Smooth muscle cell (in vitro differentiated cells): ENCODE measurements at regions not wholly inside any gene's neighbourhood (a gene's known extent, or its start where the extent isn't known, plus 50 kb on each side); places are given as distances from the start of the nearest gene placed in this dataset.

ENCODE experiments used
- DNase-seq: peaks from one replicate; lab custom pipeline; 2025; ENCODE audit not compliant: unreplicated experiment; lab: John Stamatoyannopoulos, UW
- H2AFZ ChIP-seq: fragments of 200-600 bp; sonication (generic); 2 replicates; pipeline ENCODE4 v1.6.0; 2016; ENCODE audit warnings: antibody characterized with exemption, low read depth, mild to moderate bottlenecking
- H3F3A ChIP-seq: fragments of 200-600 bp; sonication (generic); 2 replicates; pipeline ENCODE4 v1.6.0; 2017; ENCODE audit warnings: antibody characterized with exemption, low read depth
- H3K27ac ChIP-seq: fragments of 200-600 bp; sonication (generic); 2 replicates; pipeline ENCODE4 v1.5.1; 2016; ENCODE audit warnings: low read depth, mild to moderate bottlenecking
- H3K27me3 ChIP-seq: fragments of 200-600 bp; sonication (generic); 2 replicates; pipeline ENCODE4 v1.6.1; 2016; ENCODE audit warnings: low read depth, mild to moderate bottlenecking
- H3K36me3 ChIP-seq: fragments of 200-600 bp; sonication (generic); 2 replicates; pipeline ENCODE4 v1.5.1; 2016; ENCODE audit warnings: low read depth
- H3K4me1 ChIP-seq: fragments of 200-600 bp; sonication (generic); 2 replicates; pipeline ENCODE4 v1.5.1; 2016; ENCODE audit warnings: low read depth
- H3K4me2 ChIP-seq: fragments of 200-600 bp; sonication (generic); 2 replicates; pipeline ENCODE4 v1.6.0; 2016; ENCODE audit warnings: mild to moderate bottlenecking
- H3K4me3 ChIP-seq: fragments of 200-600 bp; sonication (generic); 2 replicates; pipeline ENCODE4 v1.5.1; 2016; ENCODE audit warnings: mild to moderate bottlenecking
- H3K79me2 ChIP-seq: fragments of 200-600 bp; sonication (generic); 2 replicates; pipeline ENCODE4 v1.6.0; 2016; ENCODE audit warnings: low read depth, mild to moderate bottlenecking
- H3K9ac ChIP-seq: fragments of 200-600 bp; sonication (generic); 2 replicates; pipeline ENCODE4 v1.6.0; 2016; ENCODE audit warnings: low read depth
- H3K9me3 ChIP-seq: fragments of 200-600 bp; sonication (generic); replicated peaks from 2 replicates; pipeline ENCODE4 v1.5.1; 2016; ENCODE audit warnings: low read depth
- H4K20me1 ChIP-seq: fragments of 200-600 bp; sonication (generic); 2 replicates; pipeline ENCODE4 v1.6.0; 2016; ENCODE audit warnings: low read depth
- WGBS: methylation state at CpG from one replicate; pipeline ENCODE4 v1.1.7; 2016; ENCODE audit warnings: low lambda C conversion rate; 5-methylcytosine and 5-hydroxymethylcytosine counted together
- TF ChIP-seq, protein P1 (sequence below): fragments of 200-600 bp; sonication (generic); IDR thresholded peaks from 2 replicates; pipeline ENCODE4 v1.5.1; 2017; ENCODE audit warnings: borderline replicate concordance, mild to moderate bottlenecking, antibody characterized with exemption; ENCODE audit not compliant: insufficient read depth, poor library complexity, severe bottlenecking

DNA sequence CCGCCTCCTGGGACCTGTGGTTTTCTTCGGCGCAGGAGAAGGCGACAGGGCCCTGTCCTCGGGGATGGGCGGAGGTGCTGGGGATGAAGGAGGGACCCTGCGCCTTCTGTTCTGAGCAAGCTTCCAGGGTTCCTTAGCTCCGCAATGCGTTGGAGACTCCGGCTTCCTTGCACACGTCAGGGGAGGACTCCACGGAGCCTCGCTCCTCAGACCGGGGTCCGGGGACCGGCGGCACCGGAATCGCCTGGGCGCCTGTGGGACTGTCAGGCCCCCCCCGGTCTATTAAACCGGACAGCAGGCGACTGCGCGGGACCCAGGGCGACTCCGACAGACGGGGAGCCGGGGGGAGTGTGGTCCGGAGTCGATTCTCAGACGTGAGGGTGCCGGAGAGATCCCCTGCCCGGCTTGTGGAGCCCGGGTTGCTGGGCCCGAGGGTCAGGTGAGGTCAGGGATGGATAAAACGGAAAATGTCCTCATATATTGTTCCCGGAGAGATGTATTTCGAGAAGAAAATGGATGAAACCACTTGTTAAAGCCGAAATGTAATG is 227.4 kb downstream of the TEX29 start:
- TF ChIP-seq, protein P1, sequence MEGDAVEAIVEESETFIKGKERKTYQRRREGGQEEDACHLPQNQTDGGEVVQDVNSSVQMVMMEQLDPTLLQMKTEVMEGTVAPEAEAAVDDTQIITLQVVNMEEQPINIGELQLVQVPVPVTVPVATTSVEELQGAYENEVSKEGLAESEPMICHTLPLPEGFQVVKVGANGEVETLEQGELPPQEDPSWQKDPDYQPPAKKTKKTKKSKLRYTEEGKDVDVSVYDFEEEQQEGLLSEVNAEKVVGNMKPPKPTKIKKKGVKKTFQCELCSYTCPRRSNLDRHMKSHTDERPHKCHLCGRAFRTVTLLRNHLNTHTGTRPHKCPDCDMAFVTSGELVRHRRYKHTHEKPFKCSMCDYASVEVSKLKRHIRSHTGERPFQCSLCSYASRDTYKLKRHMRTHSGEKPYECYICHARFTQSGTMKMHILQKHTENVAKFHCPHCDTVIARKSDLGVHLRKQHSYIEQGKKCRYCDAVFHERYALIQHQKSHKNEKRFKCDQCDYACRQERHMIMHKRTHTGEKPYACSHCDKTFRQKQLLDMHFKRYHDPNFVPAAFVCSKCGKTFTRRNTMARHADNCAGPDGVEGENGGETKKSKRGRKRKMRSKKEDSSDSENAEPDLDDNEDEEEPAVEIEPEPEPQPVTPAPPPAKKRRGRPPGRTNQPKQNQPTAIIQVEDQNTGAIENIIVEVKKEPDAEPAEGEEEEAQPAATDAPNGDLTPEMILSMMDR: no peak

DNA sequence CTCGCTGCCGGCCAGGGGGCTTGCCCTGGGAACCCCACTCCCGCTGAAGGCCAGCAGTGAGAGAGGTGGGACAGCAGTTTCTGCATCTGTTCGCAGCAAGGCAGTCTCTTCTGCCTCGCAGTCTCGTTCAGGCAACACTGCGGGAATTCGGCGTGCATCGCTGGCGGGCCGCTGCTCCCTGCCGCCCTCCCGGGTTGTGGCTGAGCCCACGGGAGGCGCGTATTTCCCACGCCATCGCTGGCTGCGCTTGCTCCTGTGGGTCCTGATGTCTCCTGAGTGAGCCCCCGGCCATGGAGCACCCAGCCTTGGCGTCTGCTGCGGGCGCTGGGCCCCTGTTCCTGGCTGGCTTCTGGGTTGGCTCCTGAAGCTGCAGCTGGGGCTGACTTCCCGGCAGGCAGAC is 227.9 kb downstream of the TEX29 start:
- 94% methylated on average over 24 of the region's 25 CpGs for WGBS
- Histone ChIP-seq H3K9me3 (no peaks in the 10 kb centered on the region), H3F3A (no peaks in the 10 kb centered on the region), H3K79me2 (no peaks in the 10 kb centered on the region), H2AFZ (no peak overlapping the region), H3K27me3 (peaks cover 3% of the 10 kb centered on the region), H3K4me2 (no peak overlapping the region), H3K4me3 (no peak overlapping the region), H3K36me3 (no peaks in the 10 kb centered on the region), H3K27ac (no peak overlapping the region), H3K4me1 (no peaks in the 10 kb centered on the region), H3K9ac (no peak overlapping the region), H4K20me1 (no peaks in the 10 kb centered on the region)
- DNase-seq: no peak
- TF ChIP-seq, protein P1: no peak

More for the DNA sequence above, 227.4 kb downstream of the TEX29 start:
- Histone ChIP-seq H3K4me2 (no peak overlapping the region), H3K4me3 (no peak overlapping the region), H3K4me1 (no peaks in the 10 kb centered on the region), H4K20me1 (no peaks in the 10 kb centered on the region), H3K9me3 (no peaks in the 10 kb centered on the region), H3F3A (no peaks in the 10 kb centered on the region), H3K27ac (no peak overlapping the region), H3K36me3 (no peaks in the 10 kb centered on the region), H2AFZ (no peak overlapping the region), H3K79me2 (no peaks in the 10 kb centered on the region), H3K27me3 (peaks cover 3% of the 10 kb centered on the region), H3K9ac (no peak overlapping the region)
- 97% methylated on average over 40 of the region's 40 CpGs for WGBS
- no peak for DNase-seq

DNA sequence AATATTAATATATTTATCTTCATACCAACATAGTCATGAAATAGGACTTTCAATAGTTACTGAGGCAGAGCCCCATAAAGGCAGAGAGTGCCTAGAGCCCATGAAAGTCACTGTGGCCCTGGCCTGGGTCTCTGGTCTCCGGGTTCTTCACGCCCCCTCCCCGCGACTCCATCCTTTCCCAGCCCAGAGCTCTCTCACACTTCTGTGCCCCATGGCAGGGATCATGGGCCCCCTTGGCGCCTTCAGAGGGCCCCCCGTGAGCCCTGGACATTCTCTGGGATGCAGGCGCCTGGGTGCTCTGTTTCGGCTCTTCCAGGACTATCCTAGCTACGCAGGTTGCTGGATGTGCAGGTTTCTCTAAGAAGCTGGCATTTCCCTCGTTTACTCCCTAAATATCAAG is 228.4 kb downstream of the TEX29 start:
- Histone ChIP-seq H2AFZ (no peak overlapping the region), H3F3A (no peaks in the 10 kb centered on the region), H3K79me2 (no peaks in the 10 kb centered on the region), H3K9me3 (no peaks in the 10 kb centered on the region), H3K27ac (no peak overlapping the region), H3K4me3 (no peak overlapping the region), H3K27me3 (peaks cover 3% of the 10 kb centered on the region), H3K4me2 (no peak overlapping the region), H4K20me1 (no peaks in the 10 kb centered on the region), H3K36me3 (no peaks in the 10 kb centered on the region), H3K4me1 (no peaks in the 10 kb centered on the region), H3K9ac (no peak overlapping the region)
- no peak for DNase-seq
- TF ChIP-seq, protein P1: no peak
- 94% methylated on average over 10 of the region's 10 CpGs for WGBS

DNA sequence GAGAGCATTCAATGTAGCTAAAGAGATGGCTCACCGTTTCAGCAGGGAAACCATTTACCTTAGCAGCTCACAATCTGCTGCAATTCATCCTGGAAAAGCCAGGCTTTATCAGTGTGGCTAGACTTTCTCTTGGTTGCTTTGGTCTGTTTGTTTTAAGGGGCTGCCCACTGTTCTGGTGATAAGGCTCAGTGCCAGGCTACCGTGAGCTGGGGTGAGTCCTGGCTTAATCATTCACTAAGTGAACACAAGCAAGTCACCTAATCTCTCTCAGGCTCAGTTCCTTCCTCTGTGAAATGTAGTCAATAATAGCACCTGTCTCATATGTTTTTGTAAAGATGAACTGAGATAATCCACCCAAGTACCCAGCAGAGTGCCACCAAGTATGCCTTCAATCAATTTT is 229.0 kb downstream of the TEX29 start:
- Histone ChIP-seq H3F3A (no peaks in the 10 kb centered on the region), H3K4me3 (no peak overlapping the region), H3K9ac (no peak overlapping the region), H3K4me1 (no peaks in the 10 kb centered on the region), H2AFZ (no peak overlapping the region), H3K27ac (no peak overlapping the region), H3K36me3 (no peaks in the 10 kb centered on the region), H4K20me1 (no peaks in the 10 kb centered on the region), H3K79me2 (no peaks in the 10 kb centered on the region), H3K9me3 (no peaks in the 10 kb centered on the region), H3K27me3 (peaks cover 3% of the 10 kb centered on the region), H3K4me2 (no peak overlapping the region)
- 33% methylated on average over 2 of the region's 2 CpGs for WGBS
- TF ChIP-seq, protein P1: no peak
- DNase-seq: no peak
